H1 (cell line): ENCODE measurements at regions not wholly inside any gene's neighbourhood (a gene's known extent, or its start where the extent isn't known, plus 50 kb on each side); places are given as distances from the start of the nearest gene placed in this dataset.

Experiments
- ATF2 ChIP-seq: IDR thresholded peaks from 2 replicates; pipeline ENCODE4 v1.6.1; 2012; ENCODE audit warnings: low read length, inconsistent platforms
- CTCF ChIP-seq, 3 experiments: IDR thresholded peaks; 1 replicate in 2 of 3; 2 replicates in 1 of 3; pipeline versions ENCODE4 v1.5.1 to v1.6.1; 2011; ENCODE audit warnings: low read length in 3 of 3, mild to moderate bottlenecking in 3 of 3, inconsistent platforms in 2 of 3, low read depth in 1 of 3, moderate library complexity in 1 of 3; ENCODE audit not compliant: insufficient read depth in 1 of 3; ENCODE audit errors: control extremely low read depth in 1 of 3
- POLR2A ChIP-seq, 2 experiments: IDR thresholded peaks; 1 replicate in 1 of 2; 2 replicates in 1 of 2; pipeline ENCODE4 v1.6.1; 2011; ENCODE audit warnings: low read depth in 2 of 2, low read length in 2 of 2, mild to moderate bottlenecking in 2 of 2; ENCODE audit errors: control extremely low read depth in 1 of 2
- ZNF274 ChIP-seq: IDR thresholded peaks from 2 replicates; pipeline ENCODE4 v1.7.0; 2012; ENCODE audit warnings: low read length, borderline replicate concordance; ENCODE audit errors: extremely low read depth

GRCh38 chrY:21200246-21200645 lies 310.9 kb upstream of the RBMY1B start:
- TF ChIP-seq CTCF (IDR thresholded peaks at IDR 0.05; ENCODE audit: control extremely low read depth in 1 of 3, insufficient read depth in 1 of 3, low read depth in 1 of 3, low read length in 3 of 3): no peak
- TF ChIP-seq POLR2A (IDR thresholded peaks at IDR 0.05; ENCODE audit: control extremely low read depth in 1 of 2, low read depth in 2 of 2, low read length in 2 of 2): no peak
- TF ChIP-seq ATF2: no peak
- no peak for TF ChIP-seq ZNF274
